ENCODE measurements at regions not wholly inside any gene's neighbourhood (a gene's known extent, or its start where the extent isn't known, plus 50 kb on each side); places are given as distances from the start of the nearest gene placed in this dataset.

- DNase-seq (ENCODE audit: insufficient read length, low spot score) (peak; percentile 79), FAIRE-seq (no peak)
- no peak for TF ChIP-seq CTCF (IDR thresholded peaks at IDR 0.05; ENCODE audit: insufficient read depth, missing control alignments)
These were observed 221.8 kb downstream of the MEF2C start for GRCh38 chr5:88660947-88661805.

DNA sequence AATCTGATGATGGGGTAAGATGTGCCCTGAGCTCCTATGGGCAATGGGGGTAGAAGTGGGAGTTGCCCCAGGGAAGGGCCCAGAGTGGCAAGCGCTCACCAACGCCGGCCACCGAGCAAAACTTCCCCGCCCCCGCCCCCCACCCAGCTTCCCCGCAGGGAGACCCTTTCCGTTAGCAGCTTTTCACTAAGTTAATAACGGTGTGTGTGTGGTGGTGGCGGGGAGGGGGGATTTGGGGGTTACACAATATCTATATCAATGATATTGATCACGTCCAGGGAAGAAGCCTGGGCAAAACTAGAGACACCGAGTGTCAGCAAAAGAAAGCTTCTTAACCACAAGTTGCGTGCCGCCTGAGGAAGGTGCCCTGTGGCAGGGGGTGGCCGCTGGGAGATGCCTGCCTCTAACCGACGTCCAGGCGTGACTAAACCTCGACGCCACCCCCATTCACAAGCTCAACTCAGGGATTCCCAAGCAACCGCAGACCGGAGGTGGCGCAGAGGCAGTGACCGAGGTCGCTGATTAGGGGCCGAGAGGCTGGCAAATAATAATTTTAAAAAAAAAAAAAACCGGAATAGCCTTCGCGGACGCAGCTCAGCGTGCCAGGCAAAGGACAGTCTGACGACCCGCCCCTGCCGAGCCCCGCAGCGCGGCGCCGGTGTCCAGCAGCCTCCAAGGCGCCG is 222.6 kb downstream of the MEF2C start:
- DNase-seq (ENCODE audit: insufficient read length, low spot score) = no peak
- no peak for FAIRE-seq
- no peak for TF ChIP-seq CTCF (IDR thresholded peaks at IDR 0.05; ENCODE audit: insufficient read depth, missing control alignments)

- FAIRE-seq (no peak), DNase-seq (ENCODE audit: insufficient read length, low spot score) (no peak)
- TF ChIP-seq CTCF (IDR thresholded peaks at IDR 0.05; ENCODE audit: insufficient read depth, missing control alignments) = no peak
These were observed 223.3 kb downstream of the MEF2C start for GRCh38 chr5:88659529-88660263.

DNA sequence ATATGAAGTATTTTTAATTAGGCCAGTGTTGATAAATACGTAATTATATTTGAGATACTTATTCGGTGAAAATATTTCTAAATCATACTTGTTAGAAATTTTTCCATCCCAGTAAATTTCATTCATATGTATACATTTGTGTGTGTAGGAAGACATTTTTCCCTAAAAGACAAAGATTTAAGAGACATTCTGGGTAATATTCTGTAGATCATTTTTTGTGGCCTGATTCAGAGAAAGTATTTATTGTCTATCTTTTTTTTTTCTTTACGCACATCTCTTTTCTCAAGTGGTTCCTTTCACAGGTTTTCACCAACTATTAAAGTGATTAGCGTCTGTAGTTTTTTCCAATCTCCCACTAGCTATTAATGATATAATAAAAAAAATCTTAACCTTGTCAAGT is 224.1 kb downstream of the MEF2C start:
- FAIRE-seq = no peak
- TF ChIP-seq CTCF (IDR thresholded peaks at IDR 0.05; ENCODE audit: insufficient read depth, missing control alignments) = no peak
- no peak for DNase-seq (ENCODE audit: insufficient read length, low spot score)

- DNase-seq (ENCODE audit: insufficient read length, low spot score) (no peak), FAIRE-seq (no peak)
- no peak for TF ChIP-seq CTCF (IDR thresholded peaks at IDR 0.05; ENCODE audit: insufficient read depth, missing control alignments)
These were observed 224.8 kb downstream of the MEF2C start for GRCh38 chr5:88657906-88658775.

GRCh38 chr5:88657136-88657535 is 225.8 kb downstream of the MEF2C start:
- TF ChIP-seq CTCF (IDR thresholded peaks at IDR 0.05; ENCODE audit: insufficient read depth, missing control alignments) = no peak
- no peak for FAIRE-seq

More at GRCh38 chr5:88657136-88657535, 225.8 kb downstream of the MEF2C start:
- no peak for DNase-seq (ENCODE audit: insufficient read length, low spot score)
